ENCODE measurements at regions not wholly inside any gene's neighbourhood (a gene's known extent, or its start where the extent isn't known, plus 50 kb on each side); places are given as distances from the start of the nearest gene placed in this dataset.

DNA sequence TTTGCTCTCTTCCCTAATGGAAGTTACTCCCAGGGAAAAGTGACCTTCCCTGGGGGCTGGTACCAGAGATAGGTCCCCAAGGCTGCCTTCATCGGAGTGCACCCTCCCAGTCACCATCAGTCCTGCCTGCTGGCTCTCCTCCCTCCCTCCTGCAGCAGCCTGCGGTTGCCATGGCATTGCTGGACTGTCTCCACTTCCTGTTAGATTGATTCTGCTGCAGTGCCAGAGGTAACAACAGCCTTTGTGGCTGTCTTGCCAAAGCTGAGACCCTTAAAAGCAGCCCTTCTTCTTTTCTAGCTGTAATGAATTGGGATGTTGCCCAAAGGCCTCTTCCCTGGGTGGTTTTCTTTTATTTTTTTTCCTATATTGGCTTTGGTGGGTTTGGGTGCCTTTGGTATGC lies 78.1 kb upstream of the PRLR start:
- no peak overlapping the region for H3K27ac ChIP-seq (ENCODE audit: low read depth, low read length)
- TF ChIP-seq, protein P1, sequence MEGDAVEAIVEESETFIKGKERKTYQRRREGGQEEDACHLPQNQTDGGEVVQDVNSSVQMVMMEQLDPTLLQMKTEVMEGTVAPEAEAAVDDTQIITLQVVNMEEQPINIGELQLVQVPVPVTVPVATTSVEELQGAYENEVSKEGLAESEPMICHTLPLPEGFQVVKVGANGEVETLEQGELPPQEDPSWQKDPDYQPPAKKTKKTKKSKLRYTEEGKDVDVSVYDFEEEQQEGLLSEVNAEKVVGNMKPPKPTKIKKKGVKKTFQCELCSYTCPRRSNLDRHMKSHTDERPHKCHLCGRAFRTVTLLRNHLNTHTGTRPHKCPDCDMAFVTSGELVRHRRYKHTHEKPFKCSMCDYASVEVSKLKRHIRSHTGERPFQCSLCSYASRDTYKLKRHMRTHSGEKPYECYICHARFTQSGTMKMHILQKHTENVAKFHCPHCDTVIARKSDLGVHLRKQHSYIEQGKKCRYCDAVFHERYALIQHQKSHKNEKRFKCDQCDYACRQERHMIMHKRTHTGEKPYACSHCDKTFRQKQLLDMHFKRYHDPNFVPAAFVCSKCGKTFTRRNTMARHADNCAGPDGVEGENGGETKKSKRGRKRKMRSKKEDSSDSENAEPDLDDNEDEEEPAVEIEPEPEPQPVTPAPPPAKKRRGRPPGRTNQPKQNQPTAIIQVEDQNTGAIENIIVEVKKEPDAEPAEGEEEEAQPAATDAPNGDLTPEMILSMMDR (IDR thresholded peaks at IDR 0.05; ENCODE audit: low read depth, low read length): no peak
- no peaks in the 10 kb centered on the region for H3K9me3 ChIP-seq (ENCODE audit: control insufficient read depth, insufficient read depth, low read length)
- H3K4me3 ChIP-seq (ENCODE audit: low read depth, low read length): no peak overlapping the region
- H3K27me3 ChIP-seq (ENCODE audit: control insufficient read depth, insufficient read depth, low read length): no peaks in the 10 kb centered on the region
- ChIA-PET POLR2A (no interaction called here), CTCF (interaction anchor here (1.1 kb wide), 1 partner anchor 9 kb away, joined by 3 read pairs; no protein-coding TSS in a partner anchor)
- no peak for DNase-seq (ENCODE audit: low read depth, low spot score)

DNA sequence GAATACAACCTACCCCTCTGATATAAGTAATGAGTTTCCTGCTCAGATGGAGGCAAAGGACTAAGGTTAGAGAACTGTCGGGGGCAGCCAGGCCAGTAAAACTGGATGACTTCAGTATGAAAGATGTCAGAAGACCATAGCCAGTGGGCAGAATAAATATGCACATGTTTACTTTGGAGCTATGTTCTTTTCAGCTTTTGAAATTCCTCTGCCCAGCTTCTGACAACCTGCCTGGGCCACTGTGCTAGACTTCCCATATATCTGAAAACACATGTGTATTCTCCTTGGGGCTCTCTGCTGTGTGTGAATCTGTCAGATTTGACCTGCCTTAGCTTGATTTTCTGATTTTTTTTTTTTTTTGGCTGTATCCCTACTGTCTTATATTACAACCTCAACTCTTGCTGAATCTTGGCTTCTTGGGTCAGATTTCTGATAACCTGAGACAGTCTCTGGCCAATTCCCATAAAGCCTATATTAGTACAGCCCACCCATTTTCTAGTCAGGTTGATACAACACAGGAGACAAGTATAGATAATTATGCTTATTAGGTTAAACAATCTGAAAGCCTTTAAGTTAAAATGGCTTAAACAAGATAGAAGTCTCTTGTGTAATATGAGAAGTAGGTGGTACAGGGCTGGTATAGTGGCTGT lies 76.6 kb upstream of the PRLR start:
- TF ChIP-seq, protein P1 (IDR thresholded peaks at IDR 0.05; ENCODE audit: low read depth, low read length): no peak
- H3K9me3 ChIP-seq (ENCODE audit: control insufficient read depth, insufficient read depth, low read length): no peaks in the 10 kb centered on the region; the same call in 1 of the 2 replicates
- no peak overlapping the region for H3K27ac ChIP-seq (ENCODE audit: low read depth, low read length)
- ChIA-PET CTCF (interaction anchor here (1.0 kb wide), 1 partner anchor 620 kb away, joined by 3 read pairs; no protein-coding TSS in a partner anchor), POLR2A (no interaction called here)
- H3K4me3 ChIP-seq (ENCODE audit: low read depth, low read length): no peak overlapping the region
- no peaks in the 10 kb centered on the region for H3K27me3 ChIP-seq (ENCODE audit: control insufficient read depth, insufficient read depth, low read length)
- DNase-seq (ENCODE audit: low read depth, low spot score): no peak

DNA sequence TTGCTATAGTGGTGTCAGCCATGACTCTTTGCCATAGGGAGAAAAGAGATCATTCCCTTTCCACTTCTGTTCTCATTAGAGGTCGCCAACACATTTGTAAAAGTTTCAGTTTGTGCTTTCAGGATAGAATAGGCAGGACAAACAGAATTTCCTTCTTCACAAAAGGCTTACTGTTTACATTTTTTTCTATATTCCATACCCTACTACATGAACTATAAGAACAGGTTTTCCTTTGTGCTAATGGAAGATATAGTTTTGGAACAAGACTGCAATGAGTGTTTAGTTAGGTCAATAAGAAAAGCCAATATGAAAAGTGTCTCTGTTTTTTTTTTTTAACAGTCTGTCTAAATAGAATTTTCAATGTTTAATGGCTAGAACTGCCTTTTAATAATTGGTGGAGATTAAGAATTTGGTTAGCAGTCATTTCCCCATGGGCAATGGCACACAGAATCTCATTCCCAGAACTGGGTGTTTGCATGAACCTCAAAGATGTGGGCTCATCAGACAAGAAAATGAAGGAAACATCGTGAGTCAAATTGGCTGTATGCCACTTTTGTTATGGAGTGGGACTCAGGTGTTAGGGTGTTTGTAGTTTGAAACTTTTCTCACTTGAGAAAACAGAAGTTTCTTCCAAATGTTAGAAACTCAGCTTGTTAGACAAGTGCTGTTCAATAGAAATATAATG lies 75.2 kb upstream of the PRLR start:
- no peak for DNase-seq (ENCODE audit: low read depth, low spot score)
- Histone ChIP-seq H3K27me3 (ENCODE audit: control insufficient read depth, insufficient read depth, low read length) (no peaks in the 10 kb centered on the region), H3K27ac (ENCODE audit: low read depth, low read length) (no peak overlapping the region), H3K4me3 (ENCODE audit: low read depth, low read length) (no peak overlapping the region), H3K9me3 (ENCODE audit: control insufficient read depth, insufficient read depth, low read length) (no peaks in the 10 kb centered on the region; the same call in 1 of the 2 replicates)
- CTCF ChIA-PET: no interaction called here
- TF ChIP-seq, protein P1 (IDR thresholded peaks at IDR 0.05; ENCODE audit: low read depth, low read length): no peak
- POLR2A ChIA-PET: no interaction called here

DNA sequence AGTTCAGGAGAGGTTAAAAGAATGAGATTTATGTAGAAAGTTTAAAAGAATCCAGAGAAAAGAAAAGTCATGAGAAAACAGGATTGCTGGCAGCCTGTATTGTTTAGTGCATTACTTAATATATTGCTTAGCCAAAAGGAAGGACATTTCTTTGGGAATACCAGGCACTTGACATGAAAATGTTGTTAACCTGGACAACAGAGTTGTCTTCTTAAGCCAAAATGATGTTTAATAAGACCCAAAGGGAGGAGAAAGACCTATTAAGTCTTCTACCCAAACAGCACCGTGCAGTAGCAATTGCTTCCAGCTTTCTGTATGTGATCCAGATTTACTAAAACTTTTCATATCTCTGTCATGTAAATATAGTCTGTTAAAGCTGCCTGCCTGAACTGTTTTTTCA lies 74.0 kb upstream of the PRLR start:
- TF ChIP-seq, protein P1 (IDR thresholded peaks at IDR 0.05; ENCODE audit: low read depth, low read length): no peak
- POLR2A ChIA-PET: no interaction called here
- H3K27me3 ChIP-seq (ENCODE audit: control insufficient read depth, insufficient read depth, low read length): no peaks in the 10 kb centered on the region
- no peak overlapping the region for H3K27ac ChIP-seq (ENCODE audit: low read depth, low read length)
- no peak for DNase-seq (ENCODE audit: low read depth, low spot score)
- no peaks in the 10 kb centered on the region; the same call in 1 of the 2 replicates for H3K9me3 ChIP-seq (ENCODE audit: control insufficient read depth, insufficient read depth, low read length)
- H3K4me3 ChIP-seq (ENCODE audit: low read depth, low read length): no peak overlapping the region
- CTCF ChIA-PET: no interaction called here

DNA sequence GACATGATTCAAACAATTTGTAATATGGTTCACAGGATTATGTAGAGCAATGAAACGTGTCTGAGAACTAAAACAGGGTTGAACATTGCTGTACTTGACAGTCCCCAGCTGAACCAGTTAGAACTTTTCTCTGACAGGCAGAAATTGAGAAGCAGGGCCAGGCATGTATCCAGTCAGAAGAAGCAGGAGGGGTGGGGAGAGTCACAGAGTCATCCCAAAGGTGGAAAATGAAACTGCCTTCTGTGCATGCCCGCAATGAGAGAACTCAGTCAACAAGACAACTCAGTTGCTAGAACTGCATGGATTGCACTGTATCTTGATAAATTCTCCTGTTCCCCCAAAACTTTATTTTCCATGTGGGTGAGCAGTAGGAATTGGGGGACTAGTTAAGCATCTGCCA lies 72.9 kb upstream of the PRLR start:
- Histone ChIP-seq H3K27ac (ENCODE audit: low read depth, low read length) (no peak overlapping the region), H3K9me3 (ENCODE audit: control insufficient read depth, insufficient read depth, low read length) (no peaks in the 10 kb centered on the region; the same call in 1 of the 2 replicates), H3K4me3 (ENCODE audit: low read depth, low read length) (no peak overlapping the region), H3K27me3 (ENCODE audit: control insufficient read depth, insufficient read depth, low read length) (no peaks in the 10 kb centered on the region)
- CTCF ChIA-PET: no interaction called here
- DNase-seq (ENCODE audit: low read depth, low spot score): no peak
- POLR2A ChIA-PET: no interaction called here
- TF ChIP-seq, protein P1 (IDR thresholded peaks at IDR 0.05; ENCODE audit: low read depth, low read length): no peak
